Fibroblast of lung (primary cell): ENCODE measurements at regions not wholly inside any gene's neighbourhood (a gene's known extent, or its start where the extent isn't known, plus 50 kb on each side); places are given as distances from the start of the nearest gene placed in this dataset.

ENCODE experiments used
- EZH2 ChIP-seq: IDR thresholded peaks from 2 replicates; pipeline ENCODE4 v1.5.1; 2012; ENCODE audit warnings: low read length, control low read depth, mild to moderate bottlenecking; ENCODE audit errors: missing control alignments
- TF ChIP-seq, protein P1 (sequence below), 2 donors: IDR thresholded peaks in 1 of 2; conservative IDR thresholded peaks in 1 of 2; 1 replicate in 1 of 2; 2 replicates in 1 of 2; pipeline ENCODE4 v1.5.1; 2011 to 2012; ENCODE audit warnings: low read length in 2 of 2, control low read depth in 1 of 2, inconsistent platforms in 1 of 2, low read depth in 1 of 2, mild to moderate bottlenecking in 1 of 2

DNA sequence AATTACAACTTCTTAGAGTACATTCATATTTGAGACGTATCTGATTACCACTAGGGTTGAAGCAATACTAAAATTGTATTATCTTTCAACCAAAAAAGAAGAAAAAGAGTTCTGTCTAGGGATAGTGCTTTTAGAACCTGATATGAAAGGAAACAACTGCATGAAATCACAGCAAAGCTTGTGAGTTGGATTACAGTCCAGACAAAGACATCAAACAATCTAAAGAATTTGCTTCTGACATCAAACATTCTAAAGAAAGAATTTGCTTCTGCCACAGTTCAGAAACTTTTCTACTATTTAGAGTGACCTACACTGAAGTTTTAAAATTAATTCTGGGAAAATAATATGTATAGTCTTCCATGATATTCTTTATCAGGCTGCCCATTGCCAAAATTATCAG is 1141.1 kb upstream of the ACO1 start:
- TF ChIP-seq, protein P1, sequence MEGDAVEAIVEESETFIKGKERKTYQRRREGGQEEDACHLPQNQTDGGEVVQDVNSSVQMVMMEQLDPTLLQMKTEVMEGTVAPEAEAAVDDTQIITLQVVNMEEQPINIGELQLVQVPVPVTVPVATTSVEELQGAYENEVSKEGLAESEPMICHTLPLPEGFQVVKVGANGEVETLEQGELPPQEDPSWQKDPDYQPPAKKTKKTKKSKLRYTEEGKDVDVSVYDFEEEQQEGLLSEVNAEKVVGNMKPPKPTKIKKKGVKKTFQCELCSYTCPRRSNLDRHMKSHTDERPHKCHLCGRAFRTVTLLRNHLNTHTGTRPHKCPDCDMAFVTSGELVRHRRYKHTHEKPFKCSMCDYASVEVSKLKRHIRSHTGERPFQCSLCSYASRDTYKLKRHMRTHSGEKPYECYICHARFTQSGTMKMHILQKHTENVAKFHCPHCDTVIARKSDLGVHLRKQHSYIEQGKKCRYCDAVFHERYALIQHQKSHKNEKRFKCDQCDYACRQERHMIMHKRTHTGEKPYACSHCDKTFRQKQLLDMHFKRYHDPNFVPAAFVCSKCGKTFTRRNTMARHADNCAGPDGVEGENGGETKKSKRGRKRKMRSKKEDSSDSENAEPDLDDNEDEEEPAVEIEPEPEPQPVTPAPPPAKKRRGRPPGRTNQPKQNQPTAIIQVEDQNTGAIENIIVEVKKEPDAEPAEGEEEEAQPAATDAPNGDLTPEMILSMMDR (conservative IDR thresholded peaks at IDR 0.05 in 1 of 2, IDR thresholded peaks at IDR 0.05 in 1 of 2; ENCODE audit: low read depth in 1 of 2, low read length in 2 of 2): no peak
- no peak for TF ChIP-seq EZH2
